DMS53 treated with DMSO at 0.1 percent for 48 hours (cell line): ENCODE measurements at regions not wholly inside any gene's neighbourhood (a gene's known extent, or its start where the extent isn't known, plus 50 kb on each side); places are given as distances from the start of the nearest gene placed in this dataset.
"Not testable (repeated sequence)": the region's sequence is repeated elsewhere in the genome, so short reads cannot be mapped to it uniquely, and the experiment has no call there.

ENCODE experiments used
- DNase-seq: peaks from one replicate; lab custom pipeline; 2025; ENCODE audit not compliant: unreplicated experiment; lab: John Stamatoyannopoulos, UW

DNA sequence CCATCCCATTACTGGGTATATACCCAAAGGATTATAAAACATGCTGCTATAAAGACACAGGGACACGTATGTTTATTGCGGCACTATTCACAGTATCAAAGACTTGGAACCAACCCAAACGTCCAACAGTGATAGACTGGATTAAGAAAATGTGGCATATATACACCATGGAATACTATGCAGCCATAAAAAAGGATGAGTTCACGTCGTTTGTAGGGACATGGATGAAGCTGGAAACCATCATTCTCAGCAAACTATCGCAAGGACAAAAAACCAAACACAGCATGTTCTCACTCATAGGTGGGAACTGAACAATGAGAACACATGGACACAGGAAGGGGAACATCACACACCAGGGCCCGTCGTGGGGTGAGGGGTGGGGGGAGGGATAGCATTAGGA, 106.1 kb downstream of the CHD1L start:
- not testable (repeated sequence) for DNase-seq

DNA sequence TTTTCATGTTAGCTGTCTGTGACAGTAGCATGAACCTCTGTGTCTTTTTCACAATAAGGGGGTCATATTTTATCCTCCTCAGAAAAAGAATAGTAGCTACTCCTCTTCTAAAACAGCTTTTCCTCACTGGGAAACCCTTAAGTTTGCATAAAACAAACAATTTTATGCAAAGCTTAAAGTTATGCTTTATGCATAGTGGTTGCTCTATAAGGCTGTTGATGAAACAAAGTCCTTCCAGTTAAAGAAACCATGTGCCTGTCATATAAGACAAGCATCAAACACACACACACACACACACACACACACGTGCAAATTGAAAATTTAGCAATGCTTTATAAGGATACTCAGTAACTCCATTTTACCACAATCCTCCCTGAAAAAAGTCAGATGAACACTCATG, 107.0 kb downstream of the CHD1L start:
- DNase-seq = no peak

DNA sequence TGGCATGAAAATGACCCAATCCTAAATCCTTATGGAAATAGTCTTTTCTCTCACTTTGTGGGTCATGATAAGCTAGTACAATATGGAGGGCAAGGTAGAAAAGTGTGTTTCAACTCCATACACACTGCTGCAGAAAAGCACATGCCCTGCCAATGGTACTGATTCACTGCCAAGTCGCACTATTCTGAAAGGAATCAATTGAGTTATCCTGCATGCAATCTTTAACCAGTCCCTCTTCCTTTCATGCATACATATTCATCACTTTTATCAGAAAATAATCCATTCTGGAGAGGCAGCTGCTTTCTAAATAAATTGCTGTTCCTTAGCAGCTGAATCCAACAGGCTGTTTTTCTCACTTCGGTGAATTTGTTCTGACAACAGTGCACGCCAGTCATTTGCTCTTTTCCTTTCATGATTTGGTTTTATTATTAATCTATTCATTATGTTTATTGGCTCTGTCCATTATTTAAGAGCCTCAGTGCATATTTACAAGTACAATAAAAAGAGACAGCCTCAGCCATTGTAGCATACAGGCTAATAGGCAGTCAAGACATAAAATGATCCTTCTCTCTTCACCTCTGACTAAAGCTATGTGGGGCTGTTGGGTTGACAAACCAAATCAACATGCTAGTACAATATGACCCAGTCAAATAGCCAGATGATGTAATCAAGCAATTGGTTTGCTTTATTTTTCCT, 108.8 kb downstream of the CHD1L start:
- DNase-seq = no peak

DNA sequence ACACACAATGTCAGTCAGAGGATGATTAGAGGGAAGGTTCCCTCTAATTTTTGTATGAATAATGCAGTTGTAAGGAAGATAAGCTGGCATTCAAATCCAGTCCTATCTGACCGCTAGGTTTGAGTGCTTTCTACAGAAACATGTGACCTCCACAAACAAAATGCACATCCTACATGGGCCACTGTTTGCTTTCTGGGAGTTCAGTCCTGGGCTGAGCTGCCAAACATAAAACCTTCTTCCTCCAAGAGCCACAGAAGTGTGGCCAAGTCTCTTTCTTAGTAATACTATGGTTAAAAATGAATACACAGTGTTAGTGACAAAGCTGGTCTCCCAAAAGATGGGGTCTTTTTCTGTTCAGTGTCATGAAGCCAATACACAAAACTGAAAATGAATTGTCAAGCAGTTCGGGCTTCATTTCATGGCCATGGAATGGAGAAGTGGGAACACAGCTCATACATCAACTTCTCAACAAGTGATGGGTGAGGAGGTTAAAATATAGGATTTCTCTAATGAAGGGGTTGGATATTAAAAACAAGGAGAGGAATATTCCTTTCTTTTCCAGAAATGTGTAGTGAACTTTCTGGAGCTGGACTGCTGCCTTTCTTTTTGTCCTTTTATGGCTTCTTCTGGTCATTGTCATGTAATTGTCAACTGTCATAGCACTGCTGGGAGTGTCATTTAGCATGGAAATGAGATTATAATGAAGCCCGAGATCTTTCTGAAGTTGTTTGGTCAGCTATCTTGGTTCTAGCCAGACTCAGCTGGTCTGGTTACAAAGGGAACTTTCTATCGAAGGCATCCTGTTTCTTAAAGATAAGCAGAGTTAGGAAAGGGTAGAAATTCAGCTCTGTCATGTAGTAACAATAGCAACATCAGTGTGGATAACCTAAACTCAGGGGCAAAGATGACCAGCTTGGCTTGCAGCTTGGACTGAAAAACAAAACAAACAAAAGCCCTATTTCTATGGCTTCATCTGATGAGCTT, 135.1 kb downstream of the CHD1L start:
- no peak for DNase-seq

DNA sequence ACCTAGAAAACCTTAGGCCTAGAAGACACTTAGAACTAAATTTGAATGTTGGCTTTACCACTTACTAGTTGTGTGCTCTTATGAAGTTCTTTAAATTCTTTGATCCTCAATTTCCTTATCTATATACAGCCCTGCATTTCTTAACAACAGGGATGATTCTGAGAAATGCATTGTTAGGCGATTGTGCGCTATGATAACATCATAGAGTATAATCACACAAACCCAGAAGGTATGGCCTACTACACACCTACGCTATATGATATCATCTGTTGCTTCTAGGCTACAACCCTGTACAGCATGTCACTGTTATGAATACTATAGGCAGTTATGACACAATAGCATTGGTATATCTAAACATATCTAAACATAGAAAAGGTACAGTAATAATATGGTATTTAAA, 137.4 kb downstream of the CHD1L start:
- no peak for DNase-seq

DNA sequence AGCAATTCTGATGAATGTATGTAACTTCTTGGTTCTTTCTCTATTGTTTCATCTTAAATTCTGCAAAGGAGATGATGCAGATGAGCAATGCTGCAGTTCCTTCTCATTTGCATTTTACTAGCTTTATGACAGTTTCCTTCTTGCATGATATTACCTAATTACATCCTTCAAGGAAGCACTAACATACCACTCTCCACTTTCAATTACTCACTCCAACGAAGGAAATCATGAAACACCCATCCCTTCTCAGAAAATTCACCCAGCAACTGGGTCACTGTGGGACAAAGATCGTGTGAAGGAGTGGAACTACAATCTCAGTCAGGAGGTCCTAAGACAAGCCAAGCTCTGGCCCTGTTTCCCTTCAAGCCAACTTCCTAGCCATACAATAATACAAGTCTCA, 142.3 kb downstream of the CHD1L start:
- DNase-seq = no peak

DNA sequence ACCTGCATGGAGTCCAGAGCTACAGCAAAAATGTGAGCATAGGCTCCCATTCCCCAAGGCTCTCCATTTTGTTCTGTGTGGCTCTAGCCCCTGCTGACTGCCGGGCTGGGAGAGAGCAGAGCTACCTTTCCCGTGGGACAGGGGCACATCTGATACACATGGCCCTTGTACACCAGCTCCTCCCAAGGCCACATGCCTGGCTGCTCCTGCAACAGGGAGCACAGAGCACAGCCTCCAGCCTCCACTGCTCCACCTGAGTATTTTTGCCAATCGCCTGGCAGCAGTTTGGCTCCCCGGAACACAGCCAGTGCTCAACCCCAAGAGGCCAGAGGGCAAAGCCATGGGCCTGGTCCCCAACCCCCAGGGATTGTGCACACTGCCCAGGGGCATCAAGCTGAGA, 146.5 kb downstream of the CHD1L start:
- DNase-seq = no peak

DNA sequence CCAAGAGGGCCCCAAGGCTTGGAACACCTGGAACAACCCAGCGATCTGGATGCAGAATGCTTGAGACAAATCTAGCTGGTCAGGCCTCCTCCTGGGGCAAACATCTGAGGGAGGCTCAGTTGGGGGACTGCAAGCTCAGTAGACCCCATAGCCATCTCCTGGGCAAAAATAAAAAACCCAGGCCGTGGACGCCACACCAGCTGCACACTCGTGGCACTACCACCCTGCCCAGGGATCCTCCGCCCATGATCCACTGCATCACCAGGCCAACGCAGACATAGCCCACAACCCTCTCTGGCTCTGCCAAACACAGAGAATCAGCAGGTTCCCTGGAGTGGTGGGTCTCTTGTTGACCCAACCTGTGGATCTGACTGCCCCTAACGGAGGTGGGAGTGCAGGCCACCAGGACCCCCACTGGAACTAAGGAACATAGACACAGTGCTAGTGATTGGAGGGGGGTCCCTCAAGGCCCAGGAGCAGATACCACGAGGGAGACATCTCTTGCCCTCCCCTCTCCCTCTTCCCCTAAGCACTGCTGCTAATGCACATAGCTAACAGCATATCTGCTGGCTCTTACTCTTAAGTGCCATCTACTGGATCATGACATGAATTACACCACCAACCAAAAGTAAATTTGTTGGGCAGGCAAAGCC, 147.2 kb downstream of the CHD1L start:
- peak; percentile 46 for DNase-seq

DNA sequence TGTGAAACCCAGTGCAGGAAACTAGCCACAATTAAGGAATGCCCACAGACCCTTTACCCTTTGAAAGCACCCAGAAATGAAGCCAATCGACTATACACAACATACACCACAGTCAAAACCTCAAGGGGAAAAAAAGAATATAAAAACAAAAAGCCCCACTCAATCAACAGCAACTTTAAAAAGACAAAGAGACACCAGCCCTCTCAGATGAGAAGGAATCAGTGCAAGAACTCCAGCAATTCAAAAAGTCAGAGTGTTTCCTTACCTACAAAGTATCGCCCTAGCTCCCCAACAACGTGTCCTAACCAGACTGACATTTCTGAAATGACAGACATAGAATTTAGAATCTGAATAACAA, 147.7 kb downstream of the CHD1L start:
- DNase-seq = no peak

DNA sequence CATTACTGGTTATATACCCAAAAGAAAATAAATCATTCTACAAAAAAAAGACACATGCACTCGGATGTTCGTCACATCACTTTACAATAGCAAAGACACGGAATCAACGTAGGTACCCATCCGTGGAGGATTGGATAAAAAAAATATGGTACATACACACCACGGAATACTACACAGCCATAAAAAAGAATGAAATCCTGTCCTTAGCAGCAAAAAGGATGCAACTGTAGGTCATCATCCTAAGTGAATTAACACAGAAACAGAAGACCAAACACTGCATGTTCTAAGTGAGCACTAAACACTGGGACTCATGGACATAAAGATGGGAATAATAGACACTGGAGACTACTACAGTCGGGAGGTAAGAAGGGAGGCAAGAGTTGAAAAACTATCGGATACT, 148.6 kb downstream of the CHD1L start:
- no peak for DNase-seq

DNA sequence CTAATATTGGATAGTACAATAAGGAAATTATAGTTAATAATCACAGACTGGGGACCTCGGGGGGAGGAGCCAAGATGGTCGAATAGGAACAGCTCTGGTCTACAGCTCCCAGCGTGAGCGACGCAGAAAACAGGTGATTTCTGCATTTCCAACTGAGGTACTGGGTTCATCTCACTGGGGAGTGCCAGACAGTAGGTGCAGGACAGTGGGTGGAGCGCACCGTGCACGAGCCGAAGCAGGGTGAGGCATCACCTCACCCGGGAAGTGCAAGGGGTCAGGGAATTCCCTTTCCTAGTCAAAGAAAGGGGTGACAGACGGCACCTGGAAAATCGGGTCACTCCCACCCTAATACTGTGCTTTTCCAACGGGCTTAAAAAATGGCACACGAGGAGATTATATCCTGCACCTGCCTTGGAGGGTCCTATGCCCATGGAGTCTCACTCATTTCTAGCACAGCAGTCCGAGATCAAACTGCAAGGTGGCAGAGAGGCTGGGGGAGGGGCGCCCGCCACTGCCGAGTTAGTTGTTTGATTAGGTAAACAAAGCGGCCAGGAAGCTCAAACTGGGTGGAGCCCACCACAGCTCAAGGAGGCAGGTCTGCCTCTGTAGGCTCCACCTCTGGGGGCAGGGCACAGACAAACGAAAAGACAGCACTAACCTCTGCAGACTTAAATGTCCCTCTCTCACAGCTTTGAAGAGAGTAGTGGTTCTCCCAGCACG, 138.8 kb upstream of the BCL9 start:
- DNase-seq = peak; percentile 46

DNA sequence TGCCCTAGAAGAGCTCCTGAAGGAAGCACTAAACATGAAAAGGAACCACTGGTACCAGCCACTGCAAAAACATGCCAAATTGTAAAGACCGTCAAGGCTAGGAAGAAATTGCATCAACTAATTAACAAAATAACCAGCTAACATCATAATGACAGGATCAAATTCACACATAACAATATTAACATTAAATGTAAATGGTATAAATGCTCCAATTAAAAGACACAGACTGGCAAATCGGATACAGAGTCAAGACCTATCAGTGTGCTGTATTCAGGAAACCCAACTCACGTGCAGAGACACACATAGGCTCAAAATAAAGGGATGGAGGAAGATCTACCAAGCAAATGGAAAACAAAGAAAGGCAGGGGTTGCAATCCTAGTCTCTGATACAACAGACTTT, 137.0 kb upstream of the BCL9 start:
- DNase-seq = not testable (repeated sequence)

DNA sequence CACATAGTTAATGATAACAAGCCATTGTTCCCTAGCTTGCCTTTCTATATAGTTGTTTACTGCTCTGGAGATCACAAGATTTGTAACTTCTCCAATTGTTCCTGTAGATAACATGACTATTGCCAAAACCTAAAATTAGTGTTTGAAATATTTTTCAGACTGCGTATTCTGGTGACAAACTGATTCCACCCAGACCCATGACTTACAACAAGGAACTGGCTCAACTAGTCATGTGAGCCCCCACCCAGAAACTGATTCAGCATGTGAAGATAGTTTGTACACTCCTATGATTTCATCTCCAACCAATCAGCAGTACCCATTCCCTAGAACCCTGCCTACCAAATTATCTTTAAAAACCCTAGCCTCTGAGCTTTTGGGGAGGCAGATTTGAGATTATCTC, 131.4 kb upstream of the BCL9 start:
- no peak for DNase-seq

DNA sequence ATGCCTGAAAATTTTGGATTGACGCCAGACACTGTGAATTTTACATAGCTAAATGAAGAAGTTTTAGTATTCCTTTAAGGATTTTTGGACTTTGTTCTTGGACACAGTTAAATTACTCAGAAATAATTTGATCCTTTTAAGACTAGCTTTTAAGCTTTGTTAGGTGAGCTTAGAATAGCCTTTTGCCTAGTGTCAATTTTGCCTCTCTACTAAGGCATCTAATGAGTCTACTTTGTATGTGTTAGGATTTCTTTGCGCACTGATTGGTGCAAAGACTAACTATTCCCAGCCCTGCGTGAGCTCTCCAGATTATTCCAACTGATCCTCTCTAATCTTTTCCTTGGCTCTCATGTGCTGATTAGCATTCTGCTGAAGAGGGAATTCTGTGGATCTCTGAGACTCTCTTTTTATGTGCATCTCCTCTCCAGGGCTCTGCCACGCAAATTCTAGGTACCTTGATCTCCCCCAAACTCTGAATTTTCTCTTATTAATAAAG, 128.1 kb upstream of the BCL9 start:
- DNase-seq = no peak

DNA sequence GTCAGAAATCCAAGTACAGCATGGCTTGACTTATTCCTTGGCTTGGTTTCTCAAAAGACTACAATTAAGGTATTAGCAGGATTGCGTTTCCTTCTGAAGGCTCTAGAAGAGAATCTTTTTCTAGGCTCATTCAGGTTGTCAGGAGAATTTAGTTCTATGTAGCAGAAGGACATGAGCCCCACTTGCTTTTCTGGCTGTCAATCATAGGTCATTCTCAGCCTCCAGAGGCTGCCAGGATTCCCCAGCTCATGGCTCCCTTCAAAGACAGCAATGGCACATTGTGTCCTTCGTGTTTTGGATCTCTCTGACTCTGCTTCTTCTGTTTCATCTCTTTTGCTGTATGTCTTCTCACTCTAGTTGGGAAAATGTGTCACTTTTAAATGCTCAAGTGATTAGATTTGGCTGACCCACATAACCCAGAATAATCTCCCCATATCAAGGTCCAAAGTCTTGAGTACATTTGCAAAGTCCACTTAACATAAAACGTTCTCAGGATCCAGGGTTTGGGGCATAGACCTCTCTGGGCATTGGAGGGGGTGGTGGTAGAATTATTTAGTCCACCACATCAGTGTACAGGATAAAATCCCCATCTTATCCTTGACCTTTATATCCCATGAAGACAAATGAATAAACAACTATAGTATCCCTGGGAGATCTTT, 126.7 kb upstream of the BCL9 start:
- DNase-seq = no peak

DNA sequence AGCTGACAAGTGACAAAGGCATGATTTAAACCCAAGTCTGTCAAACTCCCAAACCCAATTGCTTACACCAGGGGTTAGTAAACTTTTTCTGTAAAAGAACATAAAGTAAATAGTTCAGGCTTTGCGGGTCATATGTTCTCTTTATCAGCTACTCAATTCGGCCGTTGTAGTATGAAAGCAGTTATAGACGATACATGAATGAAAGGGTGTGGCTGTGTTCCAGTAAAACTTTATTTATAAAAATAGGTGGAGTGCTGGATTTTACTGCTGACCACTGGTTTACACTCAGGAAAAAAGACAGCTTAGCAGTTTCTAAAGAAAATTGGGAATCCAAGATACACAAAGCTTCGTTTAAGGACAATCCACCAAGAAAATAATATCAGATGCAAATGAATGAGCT, 124.3 kb upstream of the BCL9 start:
- no peak for DNase-seq

DNA sequence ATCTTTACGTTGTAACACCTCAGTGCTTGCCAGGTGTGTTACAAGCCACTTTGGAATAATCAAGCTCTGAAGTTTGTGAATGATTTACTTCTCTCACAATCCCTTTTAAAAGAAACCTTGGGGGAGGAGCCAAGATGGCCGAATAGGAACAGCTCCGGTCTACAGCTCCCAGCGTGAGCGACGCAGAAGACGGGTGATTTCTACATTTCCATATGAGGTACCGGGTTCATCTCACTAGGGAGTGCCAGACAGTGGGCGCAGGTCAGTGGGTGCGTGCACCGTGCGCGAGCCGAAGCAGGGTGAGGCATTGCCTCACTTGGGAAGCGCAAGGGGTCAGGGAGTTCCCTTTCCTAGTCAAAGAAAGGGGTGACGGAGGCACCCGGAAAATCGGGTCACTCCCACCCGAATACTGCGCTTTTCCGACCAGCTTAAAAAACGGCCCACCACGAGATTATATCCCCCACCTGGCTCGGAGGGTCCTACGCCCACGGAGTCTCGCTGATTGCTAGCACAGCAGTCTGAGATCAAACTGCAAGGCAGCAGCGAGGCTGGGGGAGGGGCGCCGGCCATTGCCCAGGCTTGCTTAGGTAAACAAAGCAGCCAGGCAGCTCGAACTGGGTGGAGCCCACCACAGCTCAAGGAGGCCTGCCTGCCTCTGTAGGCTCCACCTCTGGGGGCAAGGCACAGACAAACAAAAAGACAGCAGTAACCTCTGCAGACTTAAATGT, 118.0 kb upstream of the BCL9 start:
- peak; percentile 65 for DNase-seq

DNA sequence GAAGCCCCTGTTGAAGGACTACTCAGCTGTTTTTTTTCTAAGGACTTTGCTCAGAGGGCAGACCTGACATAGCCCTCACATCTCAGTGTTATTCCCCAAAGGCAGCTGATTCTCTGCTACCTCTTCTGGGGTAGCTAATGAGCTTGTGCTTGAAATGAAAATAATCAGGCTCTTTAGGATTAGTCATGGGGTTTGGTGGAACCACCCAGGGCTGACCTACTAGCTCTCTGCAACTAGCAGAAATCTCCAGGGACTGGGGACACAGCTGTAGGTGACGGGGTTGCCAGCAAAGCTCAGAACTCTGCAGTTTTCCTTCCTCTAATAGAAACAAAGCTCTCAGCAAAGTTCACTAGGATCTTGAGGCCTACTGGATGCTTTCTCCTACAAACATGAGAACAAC, 106.4 kb upstream of the BCL9 start:
- no peak for DNase-seq

DNA sequence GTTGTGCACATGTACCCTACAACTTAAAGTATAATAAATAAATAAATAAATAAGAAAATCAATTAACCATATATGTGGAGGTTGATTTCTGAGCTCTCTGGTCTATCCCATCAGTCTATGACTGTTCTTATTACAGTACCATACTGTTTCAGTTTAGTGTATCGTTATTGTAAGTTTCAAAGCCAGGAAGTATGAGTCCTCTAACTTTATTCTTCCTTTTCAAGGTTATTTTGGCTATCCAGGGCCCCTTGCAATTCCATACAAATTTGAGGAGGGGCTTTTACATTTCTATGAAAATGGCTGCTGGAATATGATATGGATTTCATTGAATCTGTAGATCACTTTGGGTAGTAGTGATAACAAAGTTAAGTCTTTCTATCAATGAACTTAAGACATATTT, 96.9 kb upstream of the BCL9 start:
- no peak for DNase-seq

DNA sequence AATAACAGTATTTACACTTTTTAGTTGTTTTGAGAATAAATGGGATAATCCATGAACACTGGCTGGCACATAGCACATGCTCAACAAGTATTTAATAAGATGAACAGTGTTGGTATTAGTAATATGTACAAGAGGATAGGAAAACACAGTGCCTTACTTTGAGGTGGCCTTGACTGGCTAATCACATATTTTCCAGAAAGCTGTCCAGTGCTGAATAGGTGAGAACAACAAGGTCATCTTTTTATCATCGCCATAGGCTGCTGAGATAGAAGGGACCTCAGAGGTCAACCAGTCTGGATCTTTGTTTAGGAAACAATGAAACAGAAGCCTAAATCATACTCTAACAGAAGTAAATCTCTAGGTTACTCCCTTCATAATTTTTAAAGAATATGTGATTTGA, 89.7 kb upstream of the BCL9 start:
- peak; percentile 1 for DNase-seq
